HG02970 (cell line): ENCODE measurements at regions not wholly inside any gene's neighbourhood (a gene's known extent, or its start where the extent isn't known, plus 50 kb on each side); places are given as distances from the start of the nearest gene placed in this dataset.
"Not testable (repeated sequence)": the region's sequence is repeated elsewhere in the genome, so short reads cannot be mapped to it uniquely, and the experiment has no call there.

Experiments used
- ATAC-seq: cut with Tn5 transposase; IDR thresholded peaks from one replicate; pipeline ENCODE4 v1.9.1; 2021; ENCODE audit warnings: mild to moderate bottlenecking, moderate library complexity, moderate number of reproducible peaks; ENCODE audit not compliant: unreplicated experiment, low FRiP score

- ATAC-seq, result no peak
Observed at GRCh38 chr1:55472115-55472514, 257.0 kb upstream of the USP24 start.

GRCh38 chr1:55468142-55468795 lies 253.1 kb upstream of the USP24 start:
- no peak for ATAC-seq

- no peak for ATAC-seq
Observed at GRCh38 chr1:55466921-55467320, 251.8 kb upstream of the USP24 start.

GRCh38 chr1:55466373-55466772 lies 251.2 kb upstream of the USP24 start:
- no peak for ATAC-seq

GRCh38 chr1:55464550-55464949 lies 249.4 kb upstream of the USP24 start:
- no peak for ATAC-seq

- no peak for ATAC-seq
Observed at GRCh38 chr1:55463814-55464475, 248.8 kb upstream of the USP24 start.

- ATAC-seq, result no peak
Observed at GRCh38 chr1:55457874-55458273, 242.7 kb upstream of the USP24 start.

GRCh38 chr1:55456971-55457370 lies 241.8 kb upstream of the USP24 start:
- ATAC-seq, result no peak

- no peak for ATAC-seq
Observed at GRCh38 chr1:55448261-55448660, 233.1 kb upstream of the USP24 start.

- ATAC-seq, result no peak
Observed at GRCh38 chr1:55447488-55447887, 232.3 kb upstream of the USP24 start.

- ATAC-seq, result no peak
Observed at GRCh38 chr1:55446351-55446750, 231.2 kb upstream of the USP24 start.

GRCh38 chr1:55445416-55445815 lies 230.3 kb upstream of the USP24 start:
- no peak for ATAC-seq

- no peak for ATAC-seq
Observed at GRCh38 chr1:55444667-55445066, 229.5 kb upstream of the USP24 start.

- ATAC-seq, result no peak
Observed at GRCh38 chr1:55443175-55443915, 228.2 kb upstream of the USP24 start.

- no peak for ATAC-seq
Observed at GRCh38 chr1:55441489-55441888, 226.3 kb upstream of the USP24 start.

- ATAC-seq, result no peak
Observed at GRCh38 chr1:55437692-55438091, 222.5 kb upstream of the USP24 start.

- ATAC-seq, result not testable (repeated sequence)
Observed at GRCh38 chr1:55430720-55431119, 215.6 kb upstream of the USP24 start.

GRCh38 chr1:55430206-55430605 lies 215.0 kb upstream of the USP24 start:
- ATAC-seq, result not testable (repeated sequence)

- no peak for ATAC-seq
Observed at GRCh38 chr1:55428944-55429931, 214.1 kb upstream of the USP24 start.

- ATAC-seq, result no peak
Observed at GRCh38 chr1:55428231-55428630, 213.1 kb upstream of the USP24 start.
